ENCODE measurements at regions not wholly inside any gene's neighbourhood (a gene's known extent, or its start where the extent isn't known, plus 50 kb on each side); places are given as distances from the start of the nearest gene placed in this dataset.
"Not testable (repeated sequence)": the region's sequence is repeated elsewhere in the genome, so short reads cannot be mapped to it uniquely, and the experiment has no call there.

- no peaks in the 10 kb centered on the region for H3K27me3 ChIP-seq (ENCODE audit: control insufficient read depth, insufficient read depth, low read length)
- H3K9ac ChIP-seq (ENCODE audit: low read depth, low read length): no peak overlapping the region
- peaks cover 27% of the 10 kb centered on the region for H3K4me1 ChIP-seq (ENCODE audit: control insufficient read depth, insufficient read depth, low read length)
- H3K36me3 ChIP-seq (ENCODE audit: control insufficient read depth, insufficient read depth, low read length): no peaks in the 10 kb centered on the region
- no peak overlapping the region for H3K4me3 ChIP-seq (ENCODE audit: low read depth, low read length)
- no peaks in the 10 kb centered on the region for H3K9me3 ChIP-seq (ENCODE audit: control insufficient read depth, insufficient read depth, low read length)
Observed at GRCh38 chr20:52003415-52003814, 188.2 kb downstream of the ZFP64 start.

- no peak overlapping the region for H3K9ac ChIP-seq (ENCODE audit: low read depth, low read length)
- H3K27me3 ChIP-seq (ENCODE audit: control insufficient read depth, insufficient read depth, low read length): no peaks in the 10 kb centered on the region
- no peaks in the 10 kb centered on the region for H3K9me3 ChIP-seq (ENCODE audit: control insufficient read depth, insufficient read depth, low read length)
- H3K4me3 ChIP-seq (ENCODE audit: low read depth, low read length): no peak overlapping the region
- H3K36me3 ChIP-seq (ENCODE audit: control insufficient read depth, insufficient read depth, low read length): no peaks in the 10 kb centered on the region
- H3K4me1 ChIP-seq (ENCODE audit: control insufficient read depth, insufficient read depth, low read length): peaks cover 27% of the 10 kb centered on the region
Observed at GRCh38 chr20:52001999-52002666, 189.4 kb downstream of the ZFP64 start.

DNA sequence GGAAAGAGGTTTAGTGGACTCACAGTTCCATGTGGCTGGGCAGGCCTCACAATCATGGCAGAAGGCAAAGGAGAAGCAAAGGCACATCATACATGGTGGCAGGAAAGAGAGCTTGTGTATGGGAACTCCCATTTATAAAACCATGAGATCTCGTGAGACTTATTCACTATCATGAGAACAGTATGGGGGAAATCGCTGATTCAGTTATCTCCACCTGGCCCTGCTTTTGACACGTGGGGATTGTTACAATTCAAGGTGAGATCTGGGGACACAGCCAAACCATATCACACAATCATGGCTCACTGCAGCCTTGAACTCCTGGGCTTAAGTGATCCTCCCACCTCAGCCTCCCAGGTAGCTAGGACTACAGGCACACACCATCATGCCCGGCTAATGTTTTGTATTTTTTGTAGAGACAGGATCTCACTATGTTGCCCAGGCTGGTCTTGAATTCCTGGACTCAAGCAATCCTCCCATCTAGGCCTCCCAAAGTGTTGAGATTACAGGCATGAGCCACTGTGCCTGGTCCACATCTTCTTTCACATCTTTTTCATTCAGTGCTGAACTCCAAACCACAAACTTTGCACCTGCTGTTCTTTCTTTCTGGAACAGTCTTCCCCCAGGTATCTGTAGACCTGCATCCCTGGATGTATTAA, 194.2 kb downstream of the ZFP64 start:
- not testable (repeated sequence) for H3K4me1 ChIP-seq (ENCODE audit: control insufficient read depth, insufficient read depth, low read length)

GRCh38 chr20:51995551-51995951, 193.2 kb upstream of the SALL4 start:
- Histone ChIP-seq H3K4me3 (ENCODE audit: low read depth, low read length) (no peak overlapping the region), H3K9me3 (ENCODE audit: control insufficient read depth, insufficient read depth, low read length) (no peaks in the 10 kb centered on the region), H3K27me3 (ENCODE audit: control insufficient read depth, insufficient read depth, low read length) (no peaks in the 10 kb centered on the region), H3K9ac (ENCODE audit: low read depth, low read length) (no peak overlapping the region), H3K4me1 (ENCODE audit: control insufficient read depth, insufficient read depth, low read length) (no peaks in the 10 kb centered on the region), H3K36me3 (ENCODE audit: control insufficient read depth, insufficient read depth, low read length) (no peaks in the 10 kb centered on the region)

More for the DNA sequence above, 194.2 kb downstream of the ZFP64 start:
- not testable (repeated sequence) for H3K9ac ChIP-seq (ENCODE audit: low read depth, low read length); H3K4me3 ChIP-seq (ENCODE audit: low read depth, low read length); H3K9me3 ChIP-seq (ENCODE audit: control insufficient read depth, insufficient read depth, low read length); H3K36me3 ChIP-seq (ENCODE audit: control insufficient read depth, insufficient read depth, low read length); H3K27me3 ChIP-seq (ENCODE audit: control insufficient read depth, insufficient read depth, low read length)

- Histone ChIP-seq H3K4me3 (ENCODE audit: low read depth, low read length) (no peak overlapping the region), H3K36me3 (ENCODE audit: control insufficient read depth, insufficient read depth, low read length) (no peaks in the 10 kb centered on the region), H3K4me1 (ENCODE audit: control insufficient read depth, insufficient read depth, low read length) (no peaks in the 10 kb centered on the region), H3K9ac (ENCODE audit: low read depth, low read length) (no peak overlapping the region), H3K27me3 (ENCODE audit: control insufficient read depth, insufficient read depth, low read length) (no peaks in the 10 kb centered on the region), H3K9me3 (ENCODE audit: control insufficient read depth, insufficient read depth, low read length) (no peaks in the 10 kb centered on the region)
Observed at GRCh38 chr20:51994751-51995417, 192.6 kb upstream of the SALL4 start.

- H3K4me3 ChIP-seq (ENCODE audit: low read depth, low read length): no peak overlapping the region
Observed at GRCh38 chr20:51987812-51988211, 185.5 kb upstream of the SALL4 start.

DNA sequence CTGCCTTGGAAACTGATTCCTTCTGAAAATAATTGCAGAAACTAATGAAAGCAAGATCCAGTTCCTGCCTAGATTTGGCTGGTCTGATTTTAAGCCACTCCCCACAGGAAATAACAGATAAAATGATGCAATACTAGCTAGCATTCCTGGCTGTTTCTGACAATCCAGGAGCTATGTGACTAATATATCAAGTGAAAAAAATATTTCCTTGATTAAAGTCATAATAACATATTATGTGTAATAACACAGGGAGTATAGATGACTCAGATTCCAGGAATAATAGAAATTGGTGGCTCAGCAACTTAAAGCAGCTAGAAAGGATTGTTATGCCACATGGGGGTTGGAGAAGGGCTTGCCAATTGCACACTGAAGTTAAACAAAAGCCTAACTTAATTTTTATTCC, 182.7 kb upstream of the SALL4 start:
- Histone ChIP-seq H3K36me3 (ENCODE audit: control insufficient read depth, insufficient read depth, low read length) (no peaks in the 10 kb centered on the region), H3K27me3 (ENCODE audit: control insufficient read depth, insufficient read depth, low read length) (no peaks in the 10 kb centered on the region), H3K4me3 (ENCODE audit: low read depth, low read length) (no peak overlapping the region)

More at GRCh38 chr20:51987812-51988211, 185.5 kb upstream of the SALL4 start:
- Histone ChIP-seq H3K27me3 (ENCODE audit: control insufficient read depth, insufficient read depth, low read length) (no peaks in the 10 kb centered on the region), H3K9me3 (ENCODE audit: control insufficient read depth, insufficient read depth, low read length) (no peaks in the 10 kb centered on the region), H3K9ac (ENCODE audit: low read depth, low read length) (no peak overlapping the region), H3K4me1 (ENCODE audit: control insufficient read depth, insufficient read depth, low read length) (peaks cover 4% of the 10 kb centered on the region), H3K36me3 (ENCODE audit: control insufficient read depth, insufficient read depth, low read length) (no peaks in the 10 kb centered on the region)

DNA sequence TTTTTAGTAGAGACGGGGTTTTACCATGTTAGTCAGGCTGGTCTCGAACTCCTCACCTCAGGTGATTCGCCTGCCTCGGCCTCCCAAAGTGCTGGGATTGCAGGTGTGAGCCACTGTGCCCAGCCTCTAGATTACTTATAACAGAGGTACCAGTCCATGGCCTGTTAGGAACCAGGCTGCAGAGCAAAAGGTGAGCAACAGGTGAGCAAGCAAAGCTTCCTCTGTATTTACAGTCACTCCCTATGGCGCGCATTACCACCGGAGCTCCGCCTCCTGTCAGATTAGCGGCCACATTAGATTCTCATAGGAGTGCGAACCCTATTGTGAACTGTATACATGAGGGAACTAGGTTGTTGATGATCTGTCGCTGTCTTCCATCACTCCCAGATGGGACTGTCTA, 178.0 kb upstream of the SALL4 start:
- Histone ChIP-seq H3K4me1 (ENCODE audit: control insufficient read depth, insufficient read depth, low read length) (peaks cover 3% of the 10 kb centered on the region), H3K4me3 (ENCODE audit: low read depth, low read length) (no peak overlapping the region), H3K9ac (ENCODE audit: low read depth, low read length) (no peak overlapping the region), H3K27me3 (ENCODE audit: control insufficient read depth, insufficient read depth, low read length) (no peaks in the 10 kb centered on the region), H3K9me3 (ENCODE audit: control insufficient read depth, insufficient read depth, low read length) (no peaks in the 10 kb centered on the region), H3K36me3 (ENCODE audit: control insufficient read depth, insufficient read depth, low read length) (no peaks in the 10 kb centered on the region)

More for the DNA sequence above, 182.7 kb upstream of the SALL4 start:
- no peaks in the 10 kb centered on the region for H3K9me3 ChIP-seq (ENCODE audit: control insufficient read depth, insufficient read depth, low read length)
- peaks cover 4% of the 10 kb centered on the region for H3K4me1 ChIP-seq (ENCODE audit: control insufficient read depth, insufficient read depth, low read length)
- H3K9ac ChIP-seq (ENCODE audit: low read depth, low read length): no peak overlapping the region

DNA sequence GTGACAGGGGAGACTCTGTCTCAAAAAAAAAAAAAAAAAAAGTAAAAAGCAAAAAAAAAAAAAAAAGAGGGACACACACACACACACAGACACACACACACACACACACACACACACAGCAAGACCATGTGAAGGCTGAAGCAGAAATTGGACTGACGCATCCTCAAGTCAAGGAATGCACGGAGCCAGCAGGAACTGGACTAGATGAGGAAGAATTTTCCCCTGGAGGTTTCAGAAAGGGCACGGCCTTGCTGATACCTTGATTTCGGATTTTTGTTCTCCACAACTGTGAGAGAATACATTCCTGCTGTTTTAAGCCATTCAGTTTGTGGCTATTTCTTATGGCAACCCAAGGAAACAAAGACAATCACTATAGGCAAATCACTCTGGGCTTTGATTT, 176.9 kb upstream of the SALL4 start:
- Histone ChIP-seq H3K9me3 (ENCODE audit: control insufficient read depth, insufficient read depth, low read length) (no peaks in the 10 kb centered on the region), H3K27me3 (ENCODE audit: control insufficient read depth, insufficient read depth, low read length) (no peaks in the 10 kb centered on the region), H3K4me3 (ENCODE audit: low read depth, low read length) (no peak overlapping the region), H3K9ac (ENCODE audit: low read depth, low read length) (no peak overlapping the region), H3K4me1 (ENCODE audit: control insufficient read depth, insufficient read depth, low read length) (no peaks in the 10 kb centered on the region), H3K36me3 (ENCODE audit: control insufficient read depth, insufficient read depth, low read length) (no peaks in the 10 kb centered on the region)

- Histone ChIP-seq H3K4me1 (ENCODE audit: control insufficient read depth, insufficient read depth, low read length) (no peaks in the 10 kb centered on the region), H3K27me3 (ENCODE audit: control insufficient read depth, insufficient read depth, low read length) (no peaks in the 10 kb centered on the region), H3K9ac (ENCODE audit: low read depth, low read length) (no peak overlapping the region), H3K4me3 (ENCODE audit: low read depth, low read length) (no peak overlapping the region), H3K36me3 (ENCODE audit: control insufficient read depth, insufficient read depth, low read length) (no peaks in the 10 kb centered on the region), H3K9me3 (ENCODE audit: control insufficient read depth, insufficient read depth, low read length) (no peaks in the 10 kb centered on the region)
Observed at GRCh38 chr20:51978070-51978501, 175.8 kb upstream of the SALL4 start.

DNA sequence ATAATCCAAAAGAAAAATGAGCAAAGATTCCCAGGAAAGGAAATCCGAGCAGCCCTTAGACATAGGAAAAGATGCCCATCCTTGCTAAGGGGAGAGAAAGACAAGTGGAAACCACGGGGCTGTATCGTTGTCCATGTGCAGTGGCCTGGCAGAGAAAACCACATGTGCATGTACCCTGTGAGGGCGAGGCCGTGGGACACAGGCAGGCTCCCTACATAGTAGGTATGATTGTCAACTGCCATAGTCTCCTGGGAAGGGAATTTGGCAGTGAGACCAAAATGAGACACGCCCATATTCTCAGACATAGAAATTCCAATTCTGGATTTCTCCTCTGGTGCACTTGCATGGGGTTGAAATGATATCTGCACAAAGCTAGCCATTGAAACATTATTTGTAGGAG, 169.7 kb upstream of the SALL4 start:
- Histone ChIP-seq H3K9ac (ENCODE audit: low read depth, low read length) (no peak overlapping the region), H3K4me3 (ENCODE audit: low read depth, low read length) (no peak overlapping the region), H3K4me1 (ENCODE audit: control insufficient read depth, insufficient read depth, low read length) (no peaks in the 10 kb centered on the region), H3K27me3 (ENCODE audit: control insufficient read depth, insufficient read depth, low read length) (no peaks in the 10 kb centered on the region), H3K9me3 (ENCODE audit: control insufficient read depth, insufficient read depth, low read length) (no peaks in the 10 kb centered on the region), H3K36me3 (ENCODE audit: control insufficient read depth, insufficient read depth, low read length) (no peaks in the 10 kb centered on the region)

DNA sequence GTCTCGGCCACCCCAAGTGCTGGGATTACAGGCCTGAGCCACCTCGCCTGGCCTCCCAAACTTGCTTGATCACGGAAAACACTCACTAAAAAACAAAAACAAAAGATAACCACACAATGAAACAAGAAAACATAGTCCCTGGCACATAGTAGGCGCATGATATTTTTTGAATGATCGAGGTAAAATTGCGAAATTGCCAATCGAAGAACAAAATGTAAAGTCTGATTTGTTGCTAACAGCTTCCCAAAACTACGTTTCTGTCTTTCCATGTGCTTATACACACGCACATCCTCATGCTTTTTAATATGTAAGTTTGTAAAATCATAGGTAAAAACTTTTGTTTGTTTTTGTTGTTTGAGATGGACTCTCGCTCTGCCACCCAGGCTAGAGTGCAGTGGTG, 168.5 kb upstream of the SALL4 start:
- H3K4me3 ChIP-seq (ENCODE audit: low read depth, low read length): no peak overlapping the region

More for the DNA sequence above, 168.5 kb upstream of the SALL4 start:
- no peaks in the 10 kb centered on the region for H3K27me3 ChIP-seq (ENCODE audit: control insufficient read depth, insufficient read depth, low read length)
- no peak overlapping the region for H3K9ac ChIP-seq (ENCODE audit: low read depth, low read length)
- no peaks in the 10 kb centered on the region for H3K36me3 ChIP-seq (ENCODE audit: control insufficient read depth, insufficient read depth, low read length)
- no peaks in the 10 kb centered on the region for H3K9me3 ChIP-seq (ENCODE audit: control insufficient read depth, insufficient read depth, low read length)
- no peaks in the 10 kb centered on the region for H3K4me1 ChIP-seq (ENCODE audit: control insufficient read depth, insufficient read depth, low read length)
